GM18909 (cell line): ENCODE measurements at regions not wholly inside any gene's neighbourhood (a gene's known extent, or its start where the extent isn't known, plus 50 kb on each side); places are given as distances from the start of the nearest gene placed in this dataset.
"Not testable (repeated sequence)": the region's sequence is repeated elsewhere in the genome, so short reads cannot be mapped to it uniquely, and the experiment has no call there.

Source experiments
- ATAC-seq: cut with Tn5 transposase; IDR thresholded peaks from one replicate; pipeline ENCODE4 v1.9.1; 2021; ENCODE audit warnings: mild to moderate bottlenecking; ENCODE audit not compliant: unreplicated experiment, poor library complexity

GRCh38 chrX:123788193-123788592, 55.3 kb upstream of the THOC2 start:
- not testable (repeated sequence) for ATAC-seq

GRCh38 chrX:123788744-123789143, 55.9 kb upstream of the THOC2 start:
- no peak for ATAC-seq

- ATAC-seq: no peak
These were observed 62.1 kb upstream of the XIAP start for GRCh38 chrX:123797543-123798447.

- ATAC-seq: not testable (repeated sequence)
These were observed 61.0 kb upstream of the XIAP start for GRCh38 chrX:123798706-123799430.

GRCh38 chrX:123801901-123802300, 58.0 kb upstream of the XIAP start:
- ATAC-seq: no peak

GRCh38 chrX:123803331-123803983, 56.4 kb upstream of the XIAP start:
- ATAC-seq: peak; percentile 58

GRCh38 chrX:123803984-123804365, 55.9 kb upstream of the XIAP start:
- ATAC-seq: not testable (repeated sequence)

- no peak for ATAC-seq
These were observed 51.9 kb upstream of the XIAP start for GRCh38 chrX:123807835-123808416.

GRCh38 chrX:123809854-123810375, 49.9 kb upstream of the XIAP start:
- no peak for ATAC-seq
